CD4-positive, alpha-beta memory T cell (primary cell): ENCODE measurements at regions not wholly inside any gene's neighbourhood (a gene's known extent, or its start where the extent isn't known, plus 50 kb on each side); places are given as distances from the start of the nearest gene placed in this dataset.

Experiments used
- CTCF ChIA-PET: fragments of 350-600 bp; sonication (Branson Sonifier 250); formaldehyde crosslinking; loops from one replicate; lab custom pipeline; 2021; ENCODE audit warnings: inconsistent platforms; ENCODE audit not compliant: partially characterized antibody; lab: Charles Lee
- POLR2A ChIA-PET: fragments of 350-600 bp; sonication (Branson Sonifier 250); formaldehyde crosslinking; loops from one replicate; lab custom pipeline; 2021; ENCODE audit not compliant: partially characterized antibody; lab: Charles Lee
- DNase-seq, 5 donors: peaks; one replicate each; pipeline versions ENCODE4 v3.0.0 to v3.0.0-alpha.2; 2020 to 2022; ENCODE audit warnings: mixed read lengths in 1 of 5
- H3K27ac ChIP-seq: one replicate; pipeline ENCODE4 v1.7.0; 2013; ENCODE audit warnings: low read depth, low read length
- H3K27me3 ChIP-seq: 2 replicates; pipeline ENCODE4 v1.7.0; 2013; ENCODE audit warnings: mild to moderate bottlenecking, low read length, moderate library complexity; ENCODE audit not compliant: insufficient read depth
- H3K36me3 ChIP-seq: 2 replicates; pipeline ENCODE4 v1.7.0; 2013; ENCODE audit warnings: mild to moderate bottlenecking, low read length, moderate library complexity; ENCODE audit not compliant: insufficient read depth
- H3K4me1 ChIP-seq: 2 replicates; pipeline ENCODE4 v1.7.0; 2013; ENCODE audit warnings: mild to moderate bottlenecking, low read length, moderate library complexity; ENCODE audit not compliant: insufficient read depth
- H3K4me3 ChIP-seq, 2 donors: one replicate each; pipeline ENCODE4 v1.7.0; 2013; ENCODE audit warnings: low read length in 2 of 2, mild to moderate bottlenecking in 1 of 2
- H3K9me3 ChIP-seq, 2 donors: one replicate each; pipeline ENCODE4 v1.7.0; 2013; ENCODE audit warnings: low read length in 2 of 2, control low read depth in 1 of 2; ENCODE audit not compliant: control insufficient read depth in 1 of 2
- H3K27ac Mint-ChIP-seq, 7 donors: one replicate each; pipeline ENCODE4 v1.8.0; 2020 to 2021; ENCODE audit warnings: mixed read lengths in 7 of 7, mild to moderate bottlenecking in 6 of 7, inconsistent platforms in 3 of 7, moderate library complexity in 3 of 7
- H3K27me3 Mint-ChIP-seq, 2 donors: one replicate each; pipeline ENCODE4 v1.8.0; 2020 to 2021; ENCODE audit warnings: mixed read lengths in 2 of 2
- H3K36me3 Mint-ChIP-seq, 2 donors: one replicate each; pipeline ENCODE4 v1.8.0; 2020 to 2021; ENCODE audit warnings: mixed read lengths in 2 of 2, inconsistent platforms in 1 of 2, mild to moderate bottlenecking in 1 of 2
- H3K4me1 Mint-ChIP-seq, 4 donors: one replicate each; pipeline ENCODE4 v1.8.0; 2020 to 2021; ENCODE audit warnings: mixed read lengths in 4 of 4, mild to moderate bottlenecking in 1 of 4
- H3K4me3 Mint-ChIP-seq, 8 donors: one replicate each; pipeline ENCODE4 v1.8.0; 2020 to 2021; ENCODE audit warnings: mixed read lengths in 8 of 8, mild to moderate bottlenecking in 7 of 8, moderate library complexity in 6 of 8, inconsistent platforms in 3 of 8
- H3K9me3 Mint-ChIP-seq, 8 donors: one replicate each; pipeline ENCODE4 v1.8.0; 2020 to 2021; ENCODE audit warnings: mixed read lengths in 8 of 8, mild to moderate bottlenecking in 5 of 8, inconsistent platforms in 3 of 8, moderate library complexity in 1 of 8
- intact Hi-C: fragments of 100-400 bp; cut with micrococcal nuclease; formaldehyde crosslinking; loops from one replicate; pipeline ENCODE4 v1.15.1; 2023

DNA sequence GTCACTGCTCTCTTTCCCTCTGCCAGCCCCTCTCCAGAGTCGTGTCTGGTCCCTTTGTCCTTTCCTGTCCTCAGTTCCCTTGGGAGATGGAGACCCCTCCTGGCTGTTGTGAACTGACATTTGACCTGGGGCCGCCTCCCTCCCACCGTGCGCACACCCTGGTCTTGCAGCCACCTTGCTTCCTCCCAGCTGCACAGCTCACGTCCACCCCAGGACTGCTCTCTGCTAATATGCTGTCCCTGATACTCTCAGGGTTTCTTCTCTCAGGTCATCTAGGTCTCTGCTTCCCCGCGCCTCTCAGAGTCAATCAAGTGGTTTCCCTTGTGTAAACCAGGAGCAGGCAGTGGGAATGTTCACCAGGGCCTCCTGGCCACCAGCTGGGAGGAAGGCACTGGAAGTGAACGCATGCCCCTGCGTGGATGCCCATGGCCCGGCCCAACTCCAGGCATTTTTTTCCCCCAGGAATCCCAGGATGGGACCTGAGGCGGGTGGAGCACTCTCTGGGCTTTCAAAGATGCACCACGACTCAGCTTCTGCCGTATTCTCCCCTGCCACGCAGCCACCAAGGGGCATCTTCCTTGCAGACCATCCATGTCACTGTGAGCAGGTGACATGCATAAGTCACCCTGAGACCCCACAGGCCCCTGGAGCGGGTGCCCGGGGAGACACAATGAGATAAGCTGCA lies 142.4 kb downstream of the OLFM1 start:
- intact Hi-C loops = no loop called here
- H3K4me1 Mint-ChIP-seq = no peaks in the 10 kb centered on the region
- ChIA-PET POLR2A (no interaction called here), CTCF (no interaction called here)
- DNase-seq = no peak
- H3K27me3 ChIP-seq = no peaks in the 10 kb centered on the region
- H3K36me3 ChIP-seq = no peaks in the 10 kb centered on the region
- no peak overlapping the region for H3K4me3 Mint-ChIP-seq
- no peak overlapping the region for H3K4me3 ChIP-seq
- peaks cover 8 to 11% of the 10 kb centered on the region in 2 donors for H3K27me3 Mint-ChIP-seq
- no peaks in the 10 kb centered on the region for H3K36me3 Mint-ChIP-seq
- H3K27ac ChIP-seq = no peak overlapping the region
- H3K9me3 Mint-ChIP-seq = peaks cover 0 to 27% (median 8%) of the 10 kb centered on the region in 8 donors
- H3K9me3 ChIP-seq = no peaks in the 10 kb centered on the region
- no peaks in the 10 kb centered on the region for H3K4me1 ChIP-seq
- H3K27ac Mint-ChIP-seq = no peak overlapping the region

DNA sequence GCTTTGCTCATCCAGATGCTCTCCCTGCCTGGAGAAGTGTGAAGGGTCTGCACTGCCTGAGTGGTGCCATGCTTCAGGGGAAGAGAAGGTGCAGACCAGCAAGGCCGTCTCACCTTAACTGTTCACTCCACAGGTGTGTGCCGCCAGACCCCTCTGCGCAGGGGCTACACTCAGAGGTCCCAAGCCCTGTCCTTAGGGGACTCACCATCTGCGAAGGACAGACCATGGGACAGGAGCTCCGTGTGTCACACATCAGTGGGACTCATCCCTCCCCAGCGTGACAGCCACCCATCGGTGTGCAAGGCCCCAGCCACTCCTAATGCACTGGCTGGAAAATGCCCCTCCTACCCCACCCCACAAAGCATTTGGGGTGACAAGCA lies 142.9 kb downstream of the OLFM1 start:
- H3K27me3 ChIP-seq = no peaks in the 10 kb centered on the region
- no peaks in the 10 kb centered on the region for H3K9me3 ChIP-seq
- Mint-ChIP-seq H3K4me1 (no peaks in the 10 kb centered on the region), H3K27me3 (peaks cover 8 to 11% of the 10 kb centered on the region in 2 donors), H3K27ac (no peak overlapping the region), H3K4me3 (no peak overlapping the region), H3K9me3 (peaks cover 0 to 27% (median 8%) of the 10 kb centered on the region in 8 donors), H3K36me3 (no peaks in the 10 kb centered on the region)
- no peak overlapping the region for H3K4me3 ChIP-seq
- CTCF ChIA-PET = no interaction called here
- intact Hi-C loops = no loop called here
- POLR2A ChIA-PET = no interaction called here
- no peaks in the 10 kb centered on the region for H3K36me3 ChIP-seq
- DNase-seq = no peak
- H3K4me1 ChIP-seq = no peaks in the 10 kb centered on the region
- no peak overlapping the region for H3K27ac ChIP-seq

- DNase-seq = no peak
- no peaks in the 10 kb centered on the region for H3K36me3 ChIP-seq
- H3K4me3 ChIP-seq = no peak overlapping the region
- ChIA-PET POLR2A (no interaction called here), CTCF (no interaction called here)
- Mint-ChIP-seq H3K27me3 (peaks cover 10 to 11% of the 10 kb centered on the region in 2 donors), H3K9me3 (peaks cover 0 to 27% (median 8%) of the 10 kb centered on the region in 8 donors), H3K4me1 (no peaks in the 10 kb centered on the region), H3K4me3 (no peak overlapping the region), H3K36me3 (no peaks in the 10 kb centered on the region), H3K27ac (no peak overlapping the region)
- intact Hi-C loops = no loop called here
- H3K27ac ChIP-seq = no peak overlapping the region
- H3K9me3 ChIP-seq = no peaks in the 10 kb centered on the region
- no peaks in the 10 kb centered on the region for H3K27me3 ChIP-seq
- H3K4me1 ChIP-seq = no peaks in the 10 kb centered on the region
Observed at GRCh38 chr9:135230817-135231520, 143.5 kb downstream of the OLFM1 start.

- no peak overlapping the region for H3K4me3 ChIP-seq
- H3K36me3 ChIP-seq = no peaks in the 10 kb centered on the region
- Mint-ChIP-seq H3K9me3 (peaks cover 0 to 7% (median 2%) of the 10 kb centered on the region in 8 donors), H3K4me1 (no peaks in the 10 kb centered on the region), H3K27me3 (peaks cover 2 to 4% of the 10 kb centered on the region in 2 donors), H3K36me3 (no peaks in the 10 kb centered on the region), H3K4me3 (no peak overlapping the region), H3K27ac (no peak overlapping the region)
- ChIA-PET CTCF (no interaction called here), POLR2A (no interaction called here)
- H3K27ac ChIP-seq = no peak overlapping the region
- no peaks in the 10 kb centered on the region for H3K4me1 ChIP-seq
- no peak for DNase-seq
- no peaks in the 10 kb centered on the region for H3K9me3 ChIP-seq
- intact Hi-C loops = no loop called here
- H3K27me3 ChIP-seq = no peaks in the 10 kb centered on the region
Observed at GRCh38 chr9:135239100-135239768, 151.8 kb downstream of the OLFM1 start.

GRCh38 chr9:135239769-135240141 lies 152.3 kb downstream of the OLFM1 start:
- H3K4me1 ChIP-seq = no peaks in the 10 kb centered on the region
- H3K36me3 ChIP-seq = no peaks in the 10 kb centered on the region
- intact Hi-C loops = no loop called here
- H3K27me3 ChIP-seq = no peaks in the 10 kb centered on the region
- H3K4me1 Mint-ChIP-seq = no peaks in the 10 kb centered on the region
- H3K27me3 Mint-ChIP-seq = peaks cover 2 to 4% of the 10 kb centered on the region in 2 donors
- H3K4me3 ChIP-seq = no peak overlapping the region
- POLR2A ChIA-PET = no interaction called here
- no peak overlapping the region for H3K27ac ChIP-seq
- no peak for DNase-seq
- H3K9me3 Mint-ChIP-seq = peaks cover 0 to 2% (median 0%) of the 10 kb centered on the region in 8 donors
- no peak overlapping the region for H3K27ac Mint-ChIP-seq
- no peaks in the 10 kb centered on the region for H3K9me3 ChIP-seq
- no peaks in the 10 kb centered on the region for H3K36me3 Mint-ChIP-seq
- CTCF ChIA-PET = no interaction called here
- no peak overlapping the region for H3K4me3 Mint-ChIP-seq

- Mint-ChIP-seq H3K36me3 (no peaks in the 10 kb centered on the region), H3K4me1 (no peaks in the 10 kb centered on the region), H3K9me3 (no peaks in the 10 kb centered on the region), H3K27me3 (peaks cover 2 to 7% of the 10 kb centered on the region in 2 donors), H3K27ac (no peak overlapping the region), H3K4me3 (no peak overlapping the region)
- Histone ChIP-seq H3K27ac (no peak overlapping the region), H3K27me3 (no peaks in the 10 kb centered on the region), H3K4me1 (no peaks in the 10 kb centered on the region), H3K36me3 (no peaks in the 10 kb centered on the region), H3K9me3 (no peaks in the 10 kb centered on the region), H3K4me3 (no peak overlapping the region)
- intact Hi-C loops = no loop called here
- DNase-seq = no peak
- CTCF ChIA-PET = no interaction called here
- POLR2A ChIA-PET = no interaction called here
Observed at GRCh38 chr9:135240222-135240621, 152.8 kb downstream of the OLFM1 start.

- intact Hi-C loops = no loop called here
- Mint-ChIP-seq H3K4me1 (no peaks in the 10 kb centered on the region), H3K27me3 (peaks cover 0 to 10% of the 10 kb centered on the region in 2 donors), H3K4me3 (peak overlapping the region in 1 of 8 donors; percentile 18), H3K27ac (no peak overlapping the region), H3K9me3 (no peaks in the 10 kb centered on the region), H3K36me3 (no peaks in the 10 kb centered on the region)
- H3K36me3 ChIP-seq = no peaks in the 10 kb centered on the region
- ChIA-PET POLR2A (no interaction called here), CTCF (no interaction called here)
- no peak overlapping the region for H3K27ac ChIP-seq
- no peaks in the 10 kb centered on the region for H3K4me1 ChIP-seq
- no peaks in the 10 kb centered on the region for H3K27me3 ChIP-seq
- H3K9me3 ChIP-seq = no peaks in the 10 kb centered on the region
- DNase-seq = no peak
- no peak overlapping the region for H3K4me3 ChIP-seq
Observed at GRCh38 chr9:135240871-135241311, 153.4 kb downstream of the OLFM1 start.
